Fibroblast of villous mesenchyme (primary cell): ENCODE measurements at regions not wholly inside any gene's neighbourhood (a gene's known extent, or its start where the extent isn't known, plus 50 kb on each side); places are given as distances from the start of the nearest gene placed in this dataset.

Experiments used
- DNase-seq: peaks from one replicate; pipeline ENCODE4 v3.0.0-alpha.2; 2010; ENCODE audit warnings: low read depth
- H3K4me3 ChIP-seq: 2 replicates; pipeline ENCODE4 v1.5.1; 2011; ENCODE audit warnings: low read depth, mild to moderate bottlenecking, low read length
- TF ChIP-seq, protein P1 (sequence below): IDR thresholded peaks from 2 replicates; pipeline ENCODE4 v1.5.1; 2012; ENCODE audit warnings: low read depth, mild to moderate bottlenecking, low read length; ENCODE audit not compliant: insufficient read depth

GRCh38 chr9:4389003-4389402 is 89.1 kb upstream of the GLIS3 start:
- TF ChIP-seq, protein P1, sequence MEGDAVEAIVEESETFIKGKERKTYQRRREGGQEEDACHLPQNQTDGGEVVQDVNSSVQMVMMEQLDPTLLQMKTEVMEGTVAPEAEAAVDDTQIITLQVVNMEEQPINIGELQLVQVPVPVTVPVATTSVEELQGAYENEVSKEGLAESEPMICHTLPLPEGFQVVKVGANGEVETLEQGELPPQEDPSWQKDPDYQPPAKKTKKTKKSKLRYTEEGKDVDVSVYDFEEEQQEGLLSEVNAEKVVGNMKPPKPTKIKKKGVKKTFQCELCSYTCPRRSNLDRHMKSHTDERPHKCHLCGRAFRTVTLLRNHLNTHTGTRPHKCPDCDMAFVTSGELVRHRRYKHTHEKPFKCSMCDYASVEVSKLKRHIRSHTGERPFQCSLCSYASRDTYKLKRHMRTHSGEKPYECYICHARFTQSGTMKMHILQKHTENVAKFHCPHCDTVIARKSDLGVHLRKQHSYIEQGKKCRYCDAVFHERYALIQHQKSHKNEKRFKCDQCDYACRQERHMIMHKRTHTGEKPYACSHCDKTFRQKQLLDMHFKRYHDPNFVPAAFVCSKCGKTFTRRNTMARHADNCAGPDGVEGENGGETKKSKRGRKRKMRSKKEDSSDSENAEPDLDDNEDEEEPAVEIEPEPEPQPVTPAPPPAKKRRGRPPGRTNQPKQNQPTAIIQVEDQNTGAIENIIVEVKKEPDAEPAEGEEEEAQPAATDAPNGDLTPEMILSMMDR, result no peak
- no peak overlapping the region for H3K4me3 ChIP-seq
- no peak for DNase-seq

DNA sequence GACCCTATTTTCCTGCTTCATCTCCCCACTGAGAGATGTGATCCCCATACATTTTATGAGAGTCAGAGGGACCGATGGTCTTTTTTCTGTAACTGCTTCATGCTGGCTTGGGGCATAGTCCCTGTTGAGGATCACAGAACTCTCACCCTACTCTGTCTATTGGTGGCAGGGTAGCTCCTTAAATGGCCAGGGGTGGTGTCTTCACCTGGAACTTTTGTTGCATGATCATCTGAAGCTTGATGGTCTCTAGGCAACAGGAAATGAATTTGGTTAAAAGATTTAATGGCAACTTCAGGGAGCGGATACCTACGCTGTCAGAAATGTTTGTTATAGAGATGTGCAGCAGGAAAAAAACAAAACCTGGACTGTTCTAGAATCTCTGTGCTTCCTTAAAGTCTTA is 87.0 kb upstream of the GLIS3 start:
- no peak overlapping the region for H3K4me3 ChIP-seq
- DNase-seq, result no peak
- TF ChIP-seq, protein P1, result no peak

DNA sequence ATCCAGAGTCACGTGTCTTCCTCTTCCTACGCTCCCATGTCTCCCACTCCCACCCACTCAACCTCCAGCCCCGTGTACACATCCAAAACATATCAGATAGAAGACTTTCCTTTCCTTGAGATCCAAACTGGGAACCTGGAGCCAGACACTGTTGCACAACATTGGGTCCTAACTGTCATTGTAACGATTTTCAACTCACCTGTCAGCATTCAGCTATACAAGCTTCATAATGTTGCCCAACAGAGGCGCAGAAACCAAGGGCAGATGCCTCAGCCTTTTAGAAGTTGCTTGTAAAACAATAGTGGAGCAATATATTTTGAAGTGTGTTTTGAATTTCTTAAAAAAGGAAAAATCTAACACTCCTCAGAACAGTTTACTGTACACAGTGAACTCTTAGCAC is 84.9 kb upstream of the GLIS3 start:
- no peak for DNase-seq
- no peak overlapping the region for H3K4me3 ChIP-seq
- TF ChIP-seq, protein P1, result no peak

DNA sequence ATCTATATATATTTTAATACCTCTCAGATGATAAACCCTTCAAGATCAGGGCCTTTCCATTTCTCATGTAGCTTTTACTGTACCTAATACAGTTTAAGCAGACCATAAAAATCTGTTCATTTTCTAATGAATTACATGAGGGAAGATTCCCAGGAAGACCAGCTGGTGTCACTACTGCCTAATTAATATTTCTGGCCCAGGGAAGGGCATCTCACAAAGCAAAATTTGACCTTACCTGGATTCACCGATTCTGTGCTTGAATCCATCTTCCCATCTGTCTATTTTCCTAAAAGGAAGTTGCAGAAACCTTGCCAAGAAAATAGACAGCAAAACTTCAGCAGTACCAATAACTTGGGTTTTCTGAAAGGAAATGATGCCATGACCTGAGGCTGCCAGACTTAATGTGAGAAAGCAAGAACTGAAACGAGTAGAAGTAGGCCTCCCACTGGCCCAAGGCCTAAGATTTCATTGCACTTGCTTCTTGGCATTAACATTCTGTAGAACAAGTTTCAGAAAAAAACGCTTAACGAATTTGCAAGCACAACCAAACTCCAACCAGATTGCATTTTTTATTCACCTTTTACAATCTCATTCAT is 83.0 kb upstream of the GLIS3 start:
- no peak overlapping the region for H3K4me3 ChIP-seq
- DNase-seq, result peak; percentile 44
- TF ChIP-seq, protein P1, result peak; percentile 65

DNA sequence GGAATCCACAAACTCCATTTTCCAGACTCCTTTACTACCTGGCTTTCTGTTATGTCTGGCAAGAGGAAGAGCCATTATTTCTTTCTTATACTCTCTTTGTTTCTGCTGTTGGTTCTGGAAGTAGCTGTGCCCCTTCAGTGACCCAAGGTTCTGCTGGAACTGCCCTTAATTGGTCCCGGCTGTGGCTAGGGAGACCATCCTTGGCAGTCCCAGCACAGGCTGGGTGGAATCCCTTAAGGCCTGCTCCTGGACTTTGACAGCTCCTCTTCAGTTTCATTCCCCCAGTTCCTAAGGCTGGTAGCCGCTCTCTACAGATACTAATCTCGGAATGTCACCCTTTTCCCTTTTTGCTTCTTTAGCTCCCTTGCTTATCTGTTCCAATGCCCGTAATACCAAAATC is 81.9 kb upstream of the GLIS3 start:
- no peak for DNase-seq
- no peak overlapping the region for H3K4me3 ChIP-seq
- TF ChIP-seq, protein P1, result no peak

GRCh38 chr9:4380406-4380805 is 80.5 kb upstream of the GLIS3 start:
- TF ChIP-seq, protein P1, result no peak
- no peak for DNase-seq
- no peak overlapping the region for H3K4me3 ChIP-seq

DNA sequence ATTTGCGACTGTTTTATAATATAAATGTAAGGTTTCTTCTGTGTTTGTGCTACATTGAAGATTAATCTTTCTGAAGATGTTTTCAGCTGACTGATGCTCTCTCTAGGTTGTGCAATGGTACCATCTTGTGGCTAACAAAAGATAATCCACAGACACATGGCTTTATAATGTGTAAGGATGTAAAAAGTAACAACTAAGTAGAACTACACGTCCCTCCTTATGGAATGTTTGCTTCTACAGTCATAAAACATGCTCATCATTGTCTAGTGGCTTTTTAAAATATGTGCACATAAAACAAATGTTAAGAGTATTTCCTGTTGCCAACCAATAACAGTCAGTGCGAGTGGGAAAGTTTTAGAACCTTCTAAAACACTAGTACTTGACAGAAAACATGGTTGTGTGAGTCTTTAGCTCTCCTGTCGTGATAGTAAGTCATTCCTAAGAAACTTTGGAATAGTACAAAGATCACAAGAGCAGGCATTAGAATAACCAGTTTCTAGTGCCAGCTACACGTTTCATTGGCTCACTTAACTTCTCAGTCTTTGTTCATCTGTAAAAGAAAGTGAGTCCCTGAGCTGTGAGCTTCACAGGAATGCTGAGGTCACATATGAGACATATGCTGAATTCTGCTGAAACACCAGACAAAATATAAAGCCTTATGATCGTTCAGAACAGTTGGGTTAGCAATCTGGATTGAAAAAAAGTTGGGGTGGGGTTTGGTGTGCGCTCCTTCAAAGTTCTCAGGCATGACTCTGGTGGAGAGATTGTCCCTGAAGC is 75.7 kb upstream of the GLIS3 start:
- TF ChIP-seq, protein P1, result peak; percentile 60
- peak; percentile 87 for DNase-seq
- H3K4me3 ChIP-seq, result no peak overlapping the region
